GM18511 (cell line): ENCODE measurements at regions not wholly inside any gene's neighbourhood (a gene's known extent, or its start where the extent isn't known, plus 50 kb on each side); places are given as distances from the start of the nearest gene placed in this dataset.

ENCODE experiments used
- ATAC-seq: cut with Tn5 transposase; IDR thresholded peaks from one replicate; pipeline ENCODE4 v1.9.1; 2021; ENCODE audit warnings: mild to moderate bottlenecking, moderate library complexity; ENCODE audit not compliant: unreplicated experiment

GRCh38 chr6:21947731-21948386 lies 349.0 kb downstream of the PRL start:
- ATAC-seq = no peak

GRCh38 chr6:21949211-21949801 lies 347.5 kb downstream of the PRL start:
- no peak for ATAC-seq

- no peak for ATAC-seq
Measured at GRCh38 chr6:21952367-21952766, 344.5 kb downstream of the PRL start.

GRCh38 chr6:21953831-21954801 lies 342.7 kb downstream of the PRL start:
- ATAC-seq = no peak

GRCh38 chr6:21955053-21955595 lies 341.7 kb downstream of the PRL start:
- ATAC-seq = no peak

GRCh38 chr6:21955951-21956350 lies 340.9 kb downstream of the PRL start:
- ATAC-seq = no peak

- no peak for ATAC-seq
Measured at GRCh38 chr6:21958428-21958827, 338.4 kb downstream of the PRL start.

GRCh38 chr6:21961226-21961625 lies 335.6 kb downstream of the PRL start:
- no peak for ATAC-seq

GRCh38 chr6:21965016-21965415 lies 331.8 kb downstream of the PRL start:
- no peak for ATAC-seq

- ATAC-seq = no peak
Measured at GRCh38 chr6:21965953-21966539, 330.8 kb downstream of the PRL start.

GRCh38 chr6:21967056-21967974 lies 329.5 kb downstream of the PRL start:
- ATAC-seq = no peak

- ATAC-seq = no peak
Measured at GRCh38 chr6:21968411-21968810, 328.4 kb downstream of the PRL start.

- ATAC-seq = no peak
Measured at GRCh38 chr6:21969192-21969591, 327.6 kb downstream of the PRL start.

GRCh38 chr6:21970569-21971300 lies 326.1 kb downstream of the PRL start:
- ATAC-seq = no peak

- ATAC-seq = no peak
Measured at GRCh38 chr6:21971541-21971940, 325.3 kb downstream of the PRL start.

- no peak for ATAC-seq
Measured at GRCh38 chr6:21972516-21972915, 324.3 kb downstream of the PRL start.

- no peak for ATAC-seq
Measured at GRCh38 chr6:21977346-21977745, 319.5 kb downstream of the PRL start.

- no peak for ATAC-seq
Measured at GRCh38 chr6:21981235-21981833, 315.5 kb downstream of the PRL start.

- no peak for ATAC-seq
Measured at GRCh38 chr6:21984135-21984534, 312.7 kb downstream of the PRL start.
